NCI-H345 treated with DMSO at 0.1 percent for 48 hours (cell line): ENCODE measurements at regions not wholly inside any gene's neighbourhood (a gene's known extent, or its start where the extent isn't known, plus 50 kb on each side); places are given as distances from the start of the nearest gene placed in this dataset.
"Not testable (repeated sequence)": the region's sequence is repeated elsewhere in the genome, so short reads cannot be mapped to it uniquely, and the experiment has no call there.

Source experiments
- DNase-seq: peaks from one replicate; lab custom pipeline; 2025; ENCODE audit not compliant: unreplicated experiment; lab: John Stamatoyannopoulos, UW

GRCh38 chr5:179410291-179411160, 65.3 kb upstream of the ADAMTS2 start:
- DNase-seq, result no peak

DNA sequence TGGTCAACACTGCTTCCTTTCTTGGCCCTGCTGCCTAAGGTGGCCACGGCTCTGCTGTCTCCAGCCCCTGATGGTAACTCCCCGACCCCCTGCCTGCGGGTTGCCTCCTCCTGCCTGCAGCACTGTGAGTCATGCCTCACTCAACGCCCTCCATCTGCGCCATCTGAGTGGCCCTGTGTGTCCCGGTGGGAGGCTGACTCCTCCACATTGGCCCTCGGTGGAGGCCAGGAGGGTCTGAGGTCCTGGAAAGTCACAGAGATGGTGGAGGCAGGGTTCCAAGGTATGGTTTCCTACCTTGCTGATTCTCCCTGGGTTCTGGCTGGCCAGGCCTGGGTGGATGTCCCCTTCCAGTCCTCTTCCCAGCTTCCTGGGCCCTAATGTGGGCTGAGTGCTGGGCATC, 64.5 kb upstream of the ADAMTS2 start:
- DNase-seq, result no peak

DNA sequence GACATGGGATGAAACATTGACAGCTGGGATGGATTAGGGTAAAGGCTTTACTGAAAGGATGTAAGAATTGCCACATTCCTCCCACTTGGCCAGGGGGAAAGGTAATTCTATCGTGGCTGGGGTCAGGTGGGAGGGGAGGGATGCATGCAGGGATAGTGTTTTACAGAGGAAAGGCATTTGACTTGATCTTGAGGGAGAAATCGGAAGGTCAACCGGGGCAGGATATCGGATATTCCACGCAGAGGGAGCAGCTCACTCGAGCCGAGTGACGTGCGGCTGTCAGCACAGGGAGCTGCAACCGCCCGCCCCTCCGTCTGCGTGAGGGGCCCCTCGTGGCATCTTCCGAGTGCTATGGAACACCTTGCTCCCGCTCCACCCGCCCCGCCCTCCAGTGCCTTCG, 63.4 kb upstream of the ADAMTS2 start:
- no peak for DNase-seq

GRCh38 chr5:179407191-179408175, 62.2 kb upstream of the ADAMTS2 start:
- no peak for DNase-seq

- no peak for DNase-seq
Observed at GRCh38 chr5:179406031-179406961, 61.0 kb upstream of the ADAMTS2 start.

DNA sequence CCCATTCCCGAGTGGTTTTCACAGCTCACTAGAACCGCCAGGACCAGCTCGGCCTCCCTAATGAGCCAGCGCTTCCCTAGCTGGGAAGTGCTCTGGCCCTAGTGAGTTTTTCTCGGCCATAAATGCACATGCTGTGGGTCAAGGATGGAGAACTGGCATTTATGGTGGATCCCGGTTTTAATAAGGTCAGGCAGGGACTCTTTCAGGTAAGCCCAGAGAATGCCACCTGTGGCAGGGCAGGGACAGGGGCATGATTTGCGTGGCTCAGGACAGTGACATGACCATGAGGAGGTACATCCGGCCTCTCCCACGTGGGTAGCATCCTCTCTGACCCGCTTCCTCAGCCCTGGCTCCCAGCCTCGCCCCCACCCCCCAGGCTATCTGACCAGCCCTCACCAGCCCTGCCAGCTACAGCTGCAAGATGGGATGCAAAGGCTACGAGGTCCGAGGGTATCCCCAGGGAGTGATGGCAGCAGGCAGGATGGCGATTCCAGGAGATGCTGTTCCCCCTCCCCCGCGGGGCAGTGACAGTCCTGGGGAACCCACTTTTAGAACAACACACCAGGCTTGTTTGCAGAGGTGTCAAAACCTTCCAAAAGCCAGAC, 60.3 kb upstream of the ADAMTS2 start:
- no peak for DNase-seq

- no peak for DNase-seq
Observed at GRCh38 chr5:179405054-179405416, 59.8 kb upstream of the ADAMTS2 start.

- no peak for DNase-seq
Observed at GRCh38 chr5:179404321-179405053, 59.2 kb upstream of the ADAMTS2 start.

DNA sequence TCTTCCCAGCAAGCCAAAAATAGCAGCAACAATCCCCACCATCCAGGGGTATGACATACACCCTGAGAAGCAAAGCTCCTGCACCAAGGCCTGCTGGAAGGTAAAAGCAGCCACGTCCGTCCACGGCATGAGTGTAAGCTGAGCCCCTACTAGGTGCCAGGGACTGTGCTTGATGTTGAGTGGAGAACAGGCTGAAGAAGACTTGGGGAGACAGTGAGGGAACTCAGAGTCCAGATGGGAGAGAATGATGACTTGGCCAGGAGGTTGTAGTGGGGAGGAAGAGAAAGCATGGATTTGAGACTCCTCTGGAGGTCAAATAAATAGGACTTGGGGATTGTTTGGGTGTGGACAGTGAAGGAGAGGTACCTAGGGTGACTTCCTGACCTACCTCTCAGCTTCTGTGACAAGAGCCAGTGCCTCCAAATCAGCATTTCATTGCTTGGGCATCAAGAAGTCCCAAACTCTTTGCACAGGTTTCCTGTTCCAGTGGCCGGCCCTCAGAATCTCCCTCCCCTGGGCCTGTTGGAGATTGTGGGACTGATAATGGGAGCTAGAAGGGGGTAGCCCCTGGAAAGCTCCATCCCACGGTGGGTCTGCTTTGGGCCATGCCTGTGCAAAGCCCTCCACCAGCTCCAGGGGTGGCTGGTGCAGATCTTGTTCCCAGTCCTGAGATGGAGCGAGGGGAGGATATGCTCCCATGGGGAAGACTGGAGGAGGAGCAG, 58.3 kb upstream of the ADAMTS2 start:
- DNase-seq, result no peak

- DNase-seq, result not testable (repeated sequence)
Observed at GRCh38 chr5:179400435-179400834, 55.2 kb upstream of the ADAMTS2 start.

DNA sequence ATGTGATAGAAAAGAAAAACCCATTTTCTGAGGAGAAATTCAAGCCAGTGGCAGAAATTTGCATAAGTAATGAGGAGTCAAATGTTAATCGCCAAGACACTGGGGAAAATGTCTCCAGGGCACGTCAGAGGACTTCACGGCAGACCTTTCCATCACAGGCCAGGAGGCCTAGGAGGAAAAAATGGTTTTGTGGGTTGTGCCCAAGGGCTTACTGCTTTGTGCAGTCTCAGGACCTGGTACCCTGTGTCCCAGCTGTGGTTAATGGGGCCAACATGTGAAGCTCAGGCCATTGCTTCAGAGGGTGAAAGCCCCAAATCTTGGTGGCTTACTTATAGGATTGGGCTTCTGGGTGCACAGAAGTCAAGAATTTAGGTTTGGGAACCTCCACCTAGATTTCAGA, 54.8 kb upstream of the ADAMTS2 start:
- DNase-seq, result no peak

DNA sequence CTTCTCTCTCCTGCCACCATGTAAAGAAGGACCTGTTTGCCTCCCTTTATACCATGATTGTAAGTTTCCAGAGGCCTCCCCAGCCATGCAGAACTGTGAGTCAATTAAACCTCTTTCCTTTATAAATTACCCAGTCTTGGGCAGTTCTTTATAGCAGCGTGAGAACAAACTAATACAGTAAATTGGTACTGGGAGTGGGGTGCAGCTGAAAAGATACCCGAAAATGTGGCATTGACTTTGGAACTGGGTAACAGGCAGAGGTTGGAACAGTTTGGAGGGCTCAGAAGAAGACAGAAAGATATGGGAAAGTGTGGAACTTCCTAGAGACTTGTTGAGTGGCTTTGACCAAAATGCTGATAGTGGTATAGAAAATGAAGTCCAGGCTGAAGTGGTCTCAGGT, 54.1 kb upstream of the ADAMTS2 start:
- DNase-seq, result not testable (repeated sequence)

- no peak for DNase-seq
Observed at GRCh38 chr5:179397516-179397915, 52.3 kb upstream of the ADAMTS2 start.
